ENCODE measurements at regions not wholly inside any gene's neighbourhood (a gene's known extent, or its start where the extent isn't known, plus 50 kb on each side); places are given as distances from the start of the nearest gene placed in this dataset.

- no peak overlapping the region for H3K27ac ChIP-seq
- no peak for TF ChIP-seq CTCF (conservative IDR thresholded peaks at IDR 0.05)
Measured at GRCh38 chr18:3358310-3358709, 91.7 kb upstream of the TGIF1 start.

GRCh38 chr18:3360211-3360610 is 89.8 kb upstream of the TGIF1 start:
- TF ChIP-seq CTCF (conservative IDR thresholded peaks at IDR 0.05) = no peak
- H3K27ac ChIP-seq = no peak overlapping the region

DNA sequence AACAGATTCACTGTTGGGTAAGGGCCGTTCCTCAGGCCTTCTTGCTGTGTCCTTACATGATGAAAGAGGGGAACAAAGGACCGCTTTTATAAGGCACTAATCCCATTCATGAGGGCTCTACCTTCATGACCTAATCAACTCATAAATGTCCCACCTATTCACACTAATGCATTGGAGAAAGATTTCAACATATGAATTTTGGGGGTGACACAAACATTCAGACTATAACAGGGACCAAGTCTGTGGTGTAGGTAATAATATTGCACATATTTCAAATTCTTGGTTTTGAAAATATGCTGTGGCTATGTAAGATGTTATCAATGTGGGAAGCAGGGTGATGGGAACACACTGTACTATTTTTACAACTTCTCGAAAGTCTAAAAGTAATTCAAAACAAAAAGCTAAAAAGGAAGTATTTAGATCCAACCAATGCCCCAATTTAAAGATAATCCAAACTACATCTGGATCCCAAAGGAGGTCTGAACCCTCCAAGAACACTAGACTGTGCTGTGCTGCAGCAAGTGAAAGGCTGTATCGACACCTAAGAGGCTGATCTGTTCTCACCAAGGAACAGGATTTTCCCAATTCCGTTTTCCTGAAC is 82.4 kb upstream of the TGIF1 start:
- TF ChIP-seq CTCF (conservative IDR thresholded peaks at IDR 0.05) = no peak
- no peak overlapping the region for H3K27ac ChIP-seq

GRCh38 chr18:3368193-3368592 is 81.8 kb upstream of the TGIF1 start:
- no peak for TF ChIP-seq CTCF (conservative IDR thresholded peaks at IDR 0.05)
- no peak overlapping the region for H3K27ac ChIP-seq

GRCh38 chr18:3379685-3380084 is 70.3 kb upstream of the TGIF1 start:
- TF ChIP-seq CTCF (conservative IDR thresholded peaks at IDR 0.05) = no peak
- H3K27ac ChIP-seq = no peak overlapping the region

DNA sequence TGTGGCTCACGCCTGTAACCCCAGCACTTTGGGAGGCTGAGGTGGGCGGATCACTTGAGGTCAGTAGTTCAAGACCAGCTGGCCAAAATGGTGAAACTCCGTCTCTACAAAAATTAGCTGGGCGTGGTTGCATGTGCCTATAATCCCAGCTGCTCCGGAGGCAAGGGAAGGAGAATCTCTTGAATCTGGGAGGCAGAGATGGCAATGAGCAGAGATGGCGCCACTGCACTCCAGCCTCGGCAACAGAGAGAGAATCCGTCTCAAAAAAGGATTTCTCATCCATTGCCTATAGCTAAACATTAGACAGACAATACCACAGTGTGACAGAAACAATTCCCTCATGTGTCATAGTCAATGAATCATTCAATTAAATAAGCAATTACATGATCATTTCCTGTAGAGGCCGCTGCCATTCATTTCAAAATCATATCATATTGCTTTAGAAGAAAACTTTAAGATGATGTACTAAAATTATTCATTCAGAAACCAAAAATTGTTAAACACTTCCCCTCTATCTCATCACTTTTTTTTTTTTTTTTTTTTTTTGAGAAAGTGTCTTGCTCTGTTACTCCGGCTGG is 69.5 kb upstream of the TGIF1 start:
- H3K27ac ChIP-seq = no peak overlapping the region
- no peak for TF ChIP-seq CTCF (conservative IDR thresholded peaks at IDR 0.05)

DNA sequence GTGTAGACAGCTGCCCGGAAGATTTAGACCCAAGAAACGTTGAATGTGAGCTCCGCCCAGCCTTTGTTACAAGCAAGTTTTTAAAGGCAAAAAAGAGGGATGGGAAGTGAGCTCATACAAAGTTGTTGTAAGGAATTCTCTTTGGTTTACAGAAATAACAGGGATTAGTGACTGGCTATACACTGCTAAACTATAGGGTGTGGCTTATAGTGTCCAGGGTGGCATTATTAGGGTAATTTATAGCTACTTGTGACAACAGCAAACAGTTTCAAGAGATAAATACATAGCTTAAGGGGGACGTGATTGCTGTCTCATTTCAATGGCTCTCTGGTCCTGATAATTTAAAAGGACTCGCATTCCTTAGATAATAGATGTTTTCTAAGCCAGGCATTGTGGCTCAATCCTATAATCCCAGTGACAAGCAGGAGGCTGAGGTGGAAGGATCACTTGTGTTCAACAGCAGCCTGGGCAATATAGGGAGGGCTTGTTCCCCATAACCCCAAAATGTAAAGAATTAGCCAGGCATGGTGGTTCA is 66.5 kb upstream of the TGIF1 start:
- no peak overlapping the region for H3K27ac ChIP-seq
- no peak for TF ChIP-seq CTCF (conservative IDR thresholded peaks at IDR 0.05)

Measured in VCaP (cell line).